ENCODE measurements at regions not wholly inside any gene's neighbourhood (a gene's known extent, or its start where the extent isn't known, plus 50 kb on each side); places are given as distances from the start of the nearest gene placed in this dataset.
"Not testable (repeated sequence)": the region's sequence is repeated elsewhere in the genome, so short reads cannot be mapped to it uniquely, and the experiment has no call there.

DNA sequence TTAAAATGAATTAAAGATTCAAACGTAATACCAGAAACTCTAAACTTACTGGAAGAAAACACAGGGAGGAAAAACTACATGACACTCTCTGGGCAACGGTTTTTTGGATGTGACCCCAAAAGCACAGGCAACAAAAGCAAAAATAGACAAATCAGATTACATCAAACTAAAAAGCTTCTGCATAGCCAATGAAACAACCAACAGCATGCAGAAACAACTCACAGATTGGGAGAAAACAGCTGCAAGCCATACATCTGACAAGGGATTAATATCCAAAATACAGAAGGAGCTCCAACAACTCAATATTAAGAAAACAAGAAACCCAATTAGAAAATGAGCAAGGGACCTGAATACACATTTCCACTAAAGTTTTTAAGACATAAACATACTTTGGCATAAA lies 69.2 kb upstream of the ALOX12 start:
- Mint-ChIP-seq H3K27ac (no peak overlapping the region), H3K36me3 (ENCODE audit: low read depth) (peaks cover 7% of the 10 kb centered on the region), H3K27me3 (peaks cover 3% of the 10 kb centered on the region), H3K4me3 (no peak overlapping the region), H3K9me3 (peaks cover 5% of the 10 kb centered on the region), H3K4me1 (peaks cover 9% of the 10 kb centered on the region)
- no peak for DNase-seq
- intact Hi-C loops (cut with micrococcal nuclease): no loop called here

GRCh38 chr17:6927290-6928126 lies 68.3 kb upstream of the ALOX12 start:
- intact Hi-C loops (cut with micrococcal nuclease): no loop called here
- Mint-ChIP-seq H3K27ac (no peak overlapping the region), H3K36me3 (ENCODE audit: low read depth) (peaks cover 7% of the 10 kb centered on the region), H3K4me1 (peaks cover 9% of the 10 kb centered on the region), H3K9me3 (peaks cover 5% of the 10 kb centered on the region), H3K27me3 (peaks cover 3% of the 10 kb centered on the region), H3K4me3 (no peak overlapping the region)
- DNase-seq: no peak

DNA sequence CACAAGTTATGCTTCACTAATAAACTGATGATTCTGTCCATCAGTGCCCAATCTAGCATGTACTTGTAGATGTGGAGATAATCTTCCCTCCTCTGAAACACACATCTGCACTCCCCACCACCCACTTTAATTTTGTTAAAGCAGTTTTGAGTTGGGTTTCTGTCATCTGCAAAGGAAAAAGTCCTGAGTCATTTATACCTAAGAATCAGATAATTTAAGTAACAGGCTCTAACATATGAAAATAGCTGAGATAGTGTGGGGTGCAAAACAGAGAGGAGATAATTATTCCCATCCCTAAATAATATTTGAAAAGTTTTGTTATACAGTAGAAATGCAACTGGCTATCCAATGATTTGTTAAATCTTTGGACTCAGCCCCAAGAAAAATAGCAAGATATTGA lies 67.7 kb upstream of the ALOX12 start:
- Mint-ChIP-seq H3K36me3 (ENCODE audit: low read depth) (peaks cover 7% of the 10 kb centered on the region), H3K4me1 (peaks cover 7% of the 10 kb centered on the region), H3K27me3 (peaks cover 3% of the 10 kb centered on the region), H3K27ac (no peak overlapping the region), H3K9me3 (peaks cover 5% of the 10 kb centered on the region), H3K4me3 (no peak overlapping the region)
- intact Hi-C loops (cut with micrococcal nuclease): no loop called here
- no peak for DNase-seq

DNA sequence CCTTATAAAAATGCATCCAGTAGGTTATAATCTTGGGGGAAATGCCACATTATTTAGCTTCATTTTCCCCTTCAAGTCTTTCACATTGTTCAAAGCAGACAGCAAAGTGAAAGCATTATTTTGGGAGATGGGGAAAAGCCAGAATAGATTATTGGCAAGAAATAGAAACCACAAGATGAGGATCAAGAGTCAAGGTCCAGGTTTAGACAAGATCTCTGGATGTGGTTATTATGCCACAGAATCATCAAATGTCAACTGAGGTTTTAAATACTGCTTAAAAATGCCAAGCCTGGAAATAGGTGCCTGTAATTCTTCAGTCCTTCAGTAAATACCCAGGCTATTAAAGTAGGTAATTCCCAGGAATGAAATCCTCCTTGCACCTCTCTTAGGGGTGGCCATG lies 65.1 kb upstream of the ALOX12 start:
- H3K27ac Mint-ChIP-seq: no peak overlapping the region
- H3K9me3 Mint-ChIP-seq: peaks cover 4% of the 10 kb centered on the region
- H3K36me3 Mint-ChIP-seq (ENCODE audit: low read depth): peaks cover 4% of the 10 kb centered on the region
- peaks cover 3% of the 10 kb centered on the region for H3K27me3 Mint-ChIP-seq
- intact Hi-C loops (cut with micrococcal nuclease): no loop called here
- peaks cover 3% of the 10 kb centered on the region for H3K4me1 Mint-ChIP-seq
- no peak overlapping the region for H3K4me3 Mint-ChIP-seq
- no peak for DNase-seq

GRCh38 chr17:6934544-6934943 lies 61.3 kb upstream of the ALOX12 start:
- H3K27ac Mint-ChIP-seq; H3K4me3 Mint-ChIP-seq; intact Hi-C loops (cut with micrococcal nuclease); H3K4me1 Mint-ChIP-seq; H3K27me3 Mint-ChIP-seq; H3K36me3 Mint-ChIP-seq (ENCODE audit: low read depth); DNase-seq; H3K9me3 Mint-ChIP-seq: not testable (repeated sequence)

DNA sequence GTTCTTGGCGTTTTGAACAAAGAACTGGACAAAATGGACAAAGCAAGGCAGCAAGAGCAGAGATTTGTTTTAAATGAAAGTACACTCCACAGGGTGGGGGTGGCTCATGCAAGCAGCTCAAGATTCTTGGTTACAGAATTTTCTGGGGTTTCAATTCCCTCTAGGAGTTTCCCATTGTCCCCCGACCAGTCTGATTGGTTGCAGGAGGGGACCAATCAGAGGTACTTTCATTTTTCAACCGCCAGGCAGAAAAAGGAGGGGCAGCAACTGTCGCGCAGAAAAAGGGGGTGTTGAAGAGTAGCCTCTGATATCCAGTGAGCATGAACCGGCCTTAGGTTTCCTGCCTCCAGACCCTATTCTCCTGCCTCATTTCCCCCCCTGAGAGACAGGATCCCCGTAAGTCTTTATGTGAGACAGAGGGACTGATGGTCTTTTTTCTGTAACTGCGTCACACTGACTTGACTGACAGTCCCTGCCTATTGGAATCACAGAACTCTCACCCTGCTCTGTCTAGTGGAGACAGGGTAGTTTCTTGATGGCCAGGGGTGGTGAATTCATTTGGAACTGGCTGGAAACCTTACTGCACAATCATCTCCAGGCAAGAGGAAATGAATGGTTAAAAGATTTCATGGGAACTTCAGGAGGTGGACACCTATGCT lies 59.4 kb upstream of the ALOX12 start:
- Mint-ChIP-seq H3K4me1 (peaks cover 14% of the 10 kb centered on the region), H3K27me3 (no peaks in the 10 kb centered on the region), H3K27ac (peak overlapping the region; percentile 53), H3K36me3 (ENCODE audit: low read depth) (peaks cover 1% of the 10 kb centered on the region), H3K4me3 (peak overlapping the region; percentile 56), H3K9me3 (peaks cover 4% of the 10 kb centered on the region)
- DNase-seq: peak; percentile 74
- intact Hi-C loops (cut with micrococcal nuclease): no loop called here

DNA sequence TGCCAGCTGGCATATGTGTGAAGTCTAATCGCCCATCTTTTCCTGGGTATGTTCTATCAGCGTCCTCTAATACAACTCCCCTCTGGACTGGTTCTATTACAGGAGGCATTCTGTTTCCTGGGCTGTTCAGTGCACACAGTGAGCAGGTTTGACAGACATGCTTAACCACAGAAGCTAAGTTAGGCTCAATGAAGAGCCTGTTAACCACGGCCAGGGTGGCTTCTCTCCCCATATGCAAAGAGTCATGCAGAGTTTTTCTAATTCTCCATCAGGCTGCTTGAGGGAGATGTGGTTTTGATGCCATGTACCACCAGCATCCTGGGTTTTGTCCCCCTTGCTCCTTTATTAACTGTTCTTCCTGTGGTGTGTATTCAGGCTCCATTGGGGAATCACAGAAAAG lies 57.2 kb upstream of the ALOX12 start:
- intact Hi-C loops (cut with micrococcal nuclease): no loop called here
- DNase-seq: peak; percentile 60
- Mint-ChIP-seq H3K4me3 (peak overlapping the region; percentile 69), H3K27me3 (no peaks in the 10 kb centered on the region), H3K4me1 (peaks cover 14% of the 10 kb centered on the region), H3K27ac (peak overlapping the region; percentile 81), H3K9me3 (peaks cover 4% of the 10 kb centered on the region), H3K36me3 (ENCODE audit: low read depth) (peaks cover 1% of the 10 kb centered on the region)

GRCh38 chr17:6940186-6940649 lies 55.6 kb upstream of the ALOX12 start:
- H3K4me3 Mint-ChIP-seq: peak overlapping the region; percentile 72
- H3K27me3 Mint-ChIP-seq: no peaks in the 10 kb centered on the region
- intact Hi-C loops (cut with micrococcal nuclease): no loop called here

DNA sequence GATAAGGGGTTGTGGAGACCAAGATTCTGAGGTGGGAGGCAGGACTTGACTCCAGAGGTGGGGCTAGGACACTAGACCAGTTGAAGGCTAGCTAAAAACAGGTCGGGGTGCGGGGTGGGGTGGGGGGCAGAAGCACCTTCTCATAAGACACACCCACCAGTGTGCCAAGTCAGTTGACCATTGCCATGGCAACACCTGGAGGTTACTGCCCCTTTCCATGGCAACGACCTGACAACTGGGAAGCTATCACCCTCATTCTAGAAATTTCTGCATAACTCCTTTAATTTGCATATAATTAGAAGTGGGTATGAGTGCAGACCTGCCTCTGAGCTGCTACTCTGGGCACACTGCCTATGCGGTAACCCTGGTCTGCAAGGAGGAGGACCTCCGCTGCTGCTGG lies 53.9 kb upstream of the ALOX12 start:
- Mint-ChIP-seq H3K9me3 (no peaks in the 10 kb centered on the region), H3K27me3 (no peaks in the 10 kb centered on the region), H3K4me1 (peaks cover 10% of the 10 kb centered on the region), H3K36me3 (ENCODE audit: low read depth) (no peaks in the 10 kb centered on the region), H3K4me3 (no peak overlapping the region), H3K27ac (no peak overlapping the region)
- intact Hi-C loops (cut with micrococcal nuclease): no loop called here
- DNase-seq: no peak

More at GRCh38 chr17:6940186-6940649, 55.6 kb upstream of the ALOX12 start:
- no peaks in the 10 kb centered on the region for H3K36me3 Mint-ChIP-seq (ENCODE audit: low read depth)
- H3K27ac Mint-ChIP-seq: peak overlapping the region; percentile 82
- no peaks in the 10 kb centered on the region for H3K9me3 Mint-ChIP-seq
- peak; percentile 73 for DNase-seq
- H3K4me1 Mint-ChIP-seq: peaks cover 14% of the 10 kb centered on the region

- H3K4me1 Mint-ChIP-seq: peaks cover 11% of the 10 kb centered on the region
- H3K4me3 Mint-ChIP-seq: no peak overlapping the region
- H3K9me3 Mint-ChIP-seq: no peaks in the 10 kb centered on the region
- DNase-seq: no peak
- no peak overlapping the region for H3K27ac Mint-ChIP-seq
- no peaks in the 10 kb centered on the region for H3K27me3 Mint-ChIP-seq
- H3K36me3 Mint-ChIP-seq (ENCODE audit: low read depth): no peaks in the 10 kb centered on the region
- intact Hi-C loops (cut with micrococcal nuclease): no loop called here
Observed at GRCh38 chr17:6943406-6943805, 52.4 kb upstream of the ALOX12 start.

Data from activated CD4-positive, alpha-beta T cell treated with anti-CD3 and anti-CD28 coated beads, Interleukin-2, amount 10 ng/mL, durations not matched to agents 24 days and 14 days (primary cell).